Myocyte (in vitro differentiated cells): ENCODE measurements at regions not wholly inside any gene's neighbourhood (a gene's known extent, or its start where the extent isn't known, plus 50 kb on each side); places are given as distances from the start of the nearest gene placed in this dataset.

Experiments used
- DNase-seq: peaks from one replicate; pipeline ENCODE4 v3.0.0-alpha.2; 2012; ENCODE audit warnings: low read depth

DNA sequence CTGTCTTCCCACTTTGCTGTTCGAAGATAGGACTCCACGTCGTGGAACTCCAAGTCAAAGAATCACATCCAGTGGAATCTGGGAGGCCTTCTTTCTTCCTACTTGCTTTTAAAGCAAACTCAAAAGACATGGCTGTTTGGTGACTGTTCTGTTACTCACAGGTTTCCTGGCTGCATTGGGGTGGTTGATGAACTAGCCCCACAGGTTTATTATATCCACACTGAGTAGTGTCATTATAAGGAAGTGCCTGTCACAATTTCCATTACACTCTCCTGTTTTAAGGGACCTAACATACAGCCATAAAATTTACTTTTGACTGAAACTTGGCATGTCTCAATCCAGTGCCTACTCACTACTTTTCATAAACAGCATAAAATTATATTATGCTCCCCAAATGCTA is 287.3 kb upstream of the SP4 start:
- no peak for DNase-seq

DNA sequence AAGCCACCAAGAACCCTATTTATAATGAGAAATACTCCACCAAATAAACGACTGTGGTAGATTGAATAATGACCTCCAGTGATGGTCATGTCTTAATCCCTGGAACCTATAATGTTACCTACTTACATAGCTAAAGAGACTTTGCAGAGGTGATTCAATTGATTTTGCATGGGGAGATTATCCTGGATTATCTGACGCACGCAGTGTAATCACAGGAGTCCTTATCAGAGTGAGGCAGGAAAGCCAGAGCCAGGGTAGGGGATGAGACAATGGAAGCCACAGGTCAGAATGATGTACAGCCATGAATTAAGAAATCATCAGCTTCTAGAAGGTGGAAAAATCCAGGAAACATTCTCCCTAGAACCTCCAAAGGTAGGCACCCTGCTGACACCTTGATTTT is 286.4 kb upstream of the SP4 start:
- no peak for DNase-seq

DNA sequence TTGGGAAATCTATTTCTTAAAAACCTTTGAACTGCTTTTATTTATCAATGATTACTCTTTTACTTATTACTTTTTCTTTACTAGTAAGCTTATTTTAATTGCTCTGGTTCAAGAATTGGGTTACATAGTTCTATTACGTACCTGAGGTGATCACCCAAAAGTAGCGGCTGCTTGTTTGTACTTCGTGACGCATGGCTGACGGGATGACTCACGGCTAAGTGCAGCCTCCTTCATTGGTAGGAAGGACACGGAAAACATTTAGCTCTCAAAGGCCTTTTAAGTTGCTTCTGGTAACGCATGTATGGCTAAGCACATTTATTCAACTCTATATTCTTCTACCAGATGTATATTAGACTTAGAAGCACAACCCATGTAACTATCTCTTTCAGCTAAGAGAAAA is 285.8 kb upstream of the SP4 start:
- no peak for DNase-seq

DNA sequence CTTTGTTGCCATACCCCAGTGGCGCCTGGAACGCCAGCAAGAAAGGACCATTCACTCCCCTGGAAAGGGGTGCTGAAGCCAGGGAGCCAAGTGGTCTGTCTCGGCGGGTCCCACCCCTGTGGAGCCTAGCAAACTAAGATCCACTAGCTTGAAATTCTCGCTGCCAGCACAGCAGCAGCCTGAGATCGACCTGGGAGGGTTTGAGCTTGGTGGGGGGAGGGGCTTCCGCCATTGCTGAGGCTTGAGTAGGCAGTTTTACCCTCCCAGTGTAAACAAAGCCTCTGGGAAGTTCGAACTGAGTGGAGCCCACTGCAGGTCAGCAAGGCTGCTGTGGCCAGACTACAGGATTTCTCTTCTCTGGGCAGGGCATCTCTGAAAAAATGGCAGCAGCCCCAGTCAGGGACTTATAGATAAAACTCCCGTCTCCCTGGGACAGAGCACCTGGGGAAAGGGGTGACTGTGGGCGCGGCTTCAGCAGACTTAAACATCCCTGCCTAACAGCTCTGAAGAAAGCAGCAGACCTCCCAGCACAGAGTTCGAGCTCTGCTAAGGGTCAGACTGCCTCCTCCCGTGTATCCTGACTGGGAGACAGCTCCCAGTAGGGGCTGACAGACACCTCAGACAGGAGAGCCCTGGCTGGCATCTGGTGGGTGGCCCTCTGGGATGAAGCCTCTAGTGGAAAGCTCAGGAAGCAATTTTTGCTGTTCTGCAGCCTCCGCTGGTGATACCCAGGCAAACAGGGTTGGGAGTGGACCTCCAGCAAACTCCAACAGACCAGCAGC is 281.1 kb upstream of the SP4 start:
- DNase-seq = no peak

DNA sequence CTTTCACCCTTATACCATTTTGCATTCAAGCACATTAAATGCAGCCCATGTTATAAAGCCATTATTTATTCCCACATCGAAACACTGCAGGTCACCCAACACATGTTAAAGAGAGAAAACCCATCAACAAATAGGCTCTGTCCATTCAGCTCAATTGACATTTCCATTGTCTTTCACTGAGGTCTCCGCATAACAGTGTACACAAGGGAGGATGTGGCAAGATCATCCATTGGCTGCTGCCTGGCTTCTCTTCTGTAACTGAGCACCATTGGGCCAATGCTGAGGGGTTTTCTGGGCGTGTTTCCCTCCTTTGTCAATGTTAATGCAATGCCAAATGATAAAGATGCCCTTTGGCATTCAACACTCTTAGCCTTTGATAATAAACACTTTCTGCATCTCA is 278.1 kb upstream of the SP4 start:
- DNase-seq = no peak

DNA sequence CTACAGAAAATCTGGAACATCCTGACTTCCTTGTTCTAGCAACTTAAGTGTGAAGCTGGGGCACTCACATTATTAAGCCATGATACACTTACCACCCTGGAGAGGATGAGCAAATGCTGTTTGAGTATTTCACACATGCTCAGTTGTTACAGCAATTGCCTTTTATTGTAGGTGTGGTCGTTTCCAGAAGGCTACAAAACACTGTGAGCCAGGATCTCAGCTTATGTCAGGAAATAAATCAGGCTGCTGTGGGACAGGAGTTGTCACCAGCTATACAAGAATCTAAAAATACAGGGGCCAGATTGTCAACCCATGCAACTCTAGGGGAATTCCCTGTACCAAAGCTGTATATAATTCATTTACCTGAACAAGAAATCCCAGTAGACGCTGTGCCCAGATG is 273.3 kb upstream of the SP4 start:
- DNase-seq = no peak

DNA sequence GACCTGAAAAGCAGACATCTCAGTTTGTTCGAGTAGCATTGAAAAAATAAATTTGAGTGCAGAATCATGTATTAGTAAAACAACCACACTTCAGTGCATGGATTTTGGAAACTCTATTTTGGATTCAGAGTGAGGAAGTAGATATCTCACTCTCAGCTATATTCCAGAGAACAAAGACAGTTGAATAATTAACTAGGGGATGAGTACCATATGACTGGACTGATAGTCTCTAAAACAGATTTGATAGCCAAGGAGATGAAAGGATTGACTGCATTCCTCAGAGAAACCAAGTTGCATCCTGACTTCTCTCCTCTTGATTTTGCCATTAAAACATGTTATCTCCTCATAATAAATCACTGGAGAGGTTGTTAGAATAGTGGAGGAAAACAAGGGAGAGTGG is 268.4 kb upstream of the SP4 start:
- no peak for DNase-seq

DNA sequence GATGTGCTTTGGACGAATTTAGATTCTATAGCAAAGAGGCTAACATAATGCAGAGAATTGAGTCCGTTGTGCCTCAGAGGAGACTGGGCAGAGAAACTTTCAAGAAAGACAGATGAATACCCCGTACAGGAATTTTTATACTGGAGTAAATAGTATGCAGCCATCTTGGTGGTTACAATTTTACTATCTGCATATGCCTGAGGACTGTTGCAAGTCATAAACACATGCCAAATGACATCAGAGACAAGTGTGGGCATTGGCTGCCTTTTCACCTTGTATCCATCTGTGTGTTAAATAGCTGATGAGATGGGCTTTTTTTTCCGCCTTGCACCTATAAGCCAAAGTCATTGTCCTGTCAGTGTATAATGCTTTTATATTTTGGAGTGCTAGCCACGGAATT is 267.5 kb upstream of the SP4 start:
- DNase-seq = no peak

DNA sequence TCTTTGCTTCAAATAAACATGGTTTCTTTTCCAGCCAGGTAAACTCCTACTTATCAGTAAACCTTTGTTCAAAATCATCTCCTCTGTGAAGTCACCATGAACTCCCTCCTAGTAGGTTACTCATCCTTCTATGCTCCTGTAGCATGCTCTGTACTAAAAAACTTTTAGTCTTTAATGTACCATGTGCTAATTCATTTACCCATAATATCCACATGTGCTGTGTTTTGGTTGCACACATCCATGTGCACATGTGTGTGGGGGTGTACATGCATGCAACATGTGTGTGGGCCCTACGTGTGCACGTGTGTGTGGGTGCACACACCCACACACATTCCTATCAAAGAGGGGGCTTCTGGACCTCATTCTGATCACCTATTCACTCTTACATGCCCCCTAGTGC is 259.9 kb upstream of the SP4 start:
- no peak for DNase-seq

DNA sequence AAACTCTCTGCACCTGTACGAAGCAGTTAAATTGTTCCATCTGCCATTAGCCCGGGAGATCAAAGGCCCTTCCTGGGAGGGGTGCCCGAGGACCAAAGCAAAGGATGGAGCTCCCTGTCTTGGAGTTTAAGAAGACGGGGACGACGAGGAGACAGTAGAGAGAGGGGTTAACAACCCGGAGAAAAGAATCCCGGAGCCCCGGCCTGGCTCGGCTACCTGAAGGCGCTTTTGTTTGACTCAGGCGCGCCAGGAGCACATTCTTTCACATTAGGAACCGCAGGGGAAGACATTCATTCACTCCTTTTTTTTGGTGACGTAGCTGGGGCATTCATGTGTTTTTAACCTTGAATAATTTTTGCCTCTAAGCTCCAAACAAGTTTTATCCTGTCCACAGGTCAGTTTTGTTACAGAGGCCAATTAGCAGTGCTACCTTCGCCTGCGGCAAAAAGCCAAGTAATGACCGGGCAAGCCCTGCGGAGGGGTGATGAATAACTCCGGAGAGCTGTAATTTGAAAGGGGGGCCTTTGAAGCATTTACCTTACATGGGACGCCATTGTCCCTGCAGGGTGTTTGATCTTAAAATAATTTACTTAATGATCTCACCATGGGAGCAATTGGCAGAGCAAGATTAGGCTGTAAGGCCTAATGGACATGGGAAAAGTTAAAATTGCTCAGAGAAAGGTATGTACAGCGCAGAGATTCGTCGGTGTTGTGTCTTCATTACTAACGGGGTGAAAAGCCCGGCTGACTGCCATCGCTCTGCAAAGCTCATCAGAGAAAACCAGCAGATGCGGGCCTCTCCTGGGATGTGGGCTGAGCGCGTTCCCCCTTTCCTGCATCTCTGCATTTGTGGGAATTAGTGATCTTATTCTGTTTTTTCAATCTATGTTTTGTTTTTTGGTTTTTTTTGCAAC is 258.0 kb upstream of the SP4 start:
- no peak for DNase-seq

DNA sequence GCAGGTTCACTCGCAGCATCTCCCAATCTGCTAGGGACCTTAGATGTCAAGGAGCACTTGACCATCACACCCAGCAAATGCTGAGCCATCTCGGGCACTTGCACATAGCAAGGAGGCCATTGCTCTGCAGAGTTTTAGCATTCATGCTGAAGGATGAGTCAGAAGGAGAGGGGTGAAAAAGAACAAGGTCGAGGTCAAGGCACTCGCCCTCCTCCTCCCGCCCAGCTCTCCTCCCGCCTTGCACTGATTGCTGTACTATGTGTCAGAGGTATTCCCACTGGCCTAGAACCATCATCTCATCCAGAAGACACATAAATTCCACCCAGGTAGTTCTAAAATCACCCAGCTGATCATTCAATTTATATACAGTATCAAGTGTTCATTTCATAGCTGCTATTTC is 255.1 kb upstream of the SP4 start:
- no peak for DNase-seq

DNA sequence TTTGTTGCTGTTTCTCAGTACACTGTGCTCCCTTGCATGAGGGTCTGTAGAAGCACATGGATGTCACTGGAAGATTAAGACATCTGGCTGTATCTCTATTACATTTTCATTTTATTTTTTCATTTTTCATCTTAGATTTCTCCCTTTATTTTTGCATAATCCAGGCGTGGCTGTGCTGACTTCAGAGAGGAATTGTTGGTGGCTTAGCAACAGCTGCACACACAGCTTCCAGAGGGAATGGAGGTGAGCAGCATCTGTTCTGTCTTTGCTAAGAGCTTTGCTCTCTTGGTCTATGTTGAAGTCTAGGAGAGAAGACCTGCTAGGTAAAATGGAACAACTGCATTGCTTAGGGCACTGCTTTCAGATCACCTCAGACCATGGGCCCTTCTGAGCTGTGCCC is 254.4 kb upstream of the SP4 start:
- DNase-seq = no peak

DNA sequence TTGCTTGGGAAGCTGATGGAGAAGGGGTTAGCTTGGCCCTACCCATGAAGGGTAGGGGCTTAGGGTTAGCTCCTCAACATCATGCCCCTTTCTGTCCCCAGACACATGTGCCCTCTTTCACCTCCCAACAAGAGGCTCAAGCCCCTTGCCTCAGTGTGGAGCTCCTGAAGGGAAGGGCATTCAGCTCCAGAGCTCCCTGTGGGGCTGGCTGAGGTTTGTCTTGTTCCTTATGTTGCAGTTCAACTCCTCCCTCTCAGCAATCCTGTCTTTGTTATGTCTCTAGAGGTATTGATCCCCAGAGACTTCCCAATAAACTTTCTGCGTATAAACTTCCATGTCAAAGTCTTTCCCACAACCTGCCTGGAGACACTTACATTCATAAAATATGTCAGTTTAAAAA is 252.2 kb upstream of the SP4 start:
- no peak for DNase-seq

DNA sequence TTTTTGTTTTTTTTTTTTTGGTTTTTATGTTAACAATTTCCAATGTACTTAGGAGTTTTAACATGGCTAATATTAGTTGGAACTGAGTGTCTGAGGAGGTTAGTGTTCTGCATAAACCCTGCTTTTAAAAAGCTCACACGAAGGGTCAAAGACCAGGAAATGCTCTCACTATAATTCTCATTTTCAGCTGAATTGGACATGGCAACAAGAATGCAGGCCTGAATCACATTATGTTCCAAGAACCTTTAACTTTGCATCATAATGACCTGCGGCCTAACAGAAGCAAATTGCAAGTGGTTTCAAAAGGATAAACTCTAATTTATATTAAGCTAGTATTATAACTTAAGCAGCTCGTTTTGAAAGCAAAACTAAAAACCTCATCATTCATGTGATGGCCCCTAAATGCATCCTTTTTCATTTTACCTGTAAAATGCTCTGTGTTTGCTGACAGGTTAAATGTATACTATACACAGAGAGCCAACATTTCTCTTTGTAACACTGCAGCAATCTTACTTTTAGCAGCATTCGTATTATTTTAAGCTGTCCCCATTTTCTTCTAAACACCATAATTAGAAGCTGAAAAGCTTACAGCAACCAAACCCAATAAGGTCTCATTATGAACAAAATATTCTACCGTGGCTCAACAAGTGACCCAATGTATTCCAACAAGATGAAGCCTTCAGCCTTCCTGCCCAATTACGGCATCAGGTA is 242.8 kb upstream of the SP4 start:
- no peak for DNase-seq

DNA sequence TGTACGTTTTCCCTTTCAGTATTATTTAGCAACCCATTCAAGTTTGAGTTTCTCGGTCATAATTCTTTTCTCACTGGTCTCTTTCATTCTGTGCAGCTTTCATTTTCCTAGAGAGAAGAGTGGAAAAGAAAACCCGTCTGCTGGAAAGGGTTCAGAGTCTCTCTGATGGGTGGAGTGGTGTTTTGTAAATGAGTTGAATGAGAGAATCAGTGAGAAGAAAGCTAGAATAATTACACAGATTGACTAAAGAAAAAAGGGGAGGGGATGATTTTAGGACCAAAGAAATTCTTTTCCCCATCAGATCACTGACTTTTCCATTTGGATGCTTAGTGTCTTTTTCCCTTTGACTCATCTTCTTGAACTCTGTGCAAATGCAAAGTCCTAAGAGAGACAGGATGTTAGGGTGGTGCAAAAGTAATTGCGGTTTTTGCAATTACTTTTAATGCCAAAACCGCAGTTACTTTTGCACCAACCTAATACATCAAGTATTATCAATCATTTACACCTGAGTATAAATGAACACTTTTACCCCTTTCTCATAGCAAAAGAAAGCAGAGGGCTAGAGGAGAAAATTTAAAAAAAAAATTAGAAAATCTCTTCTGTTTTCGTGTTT is 242.1 kb upstream of the SP4 start:
- DNase-seq = no peak

DNA sequence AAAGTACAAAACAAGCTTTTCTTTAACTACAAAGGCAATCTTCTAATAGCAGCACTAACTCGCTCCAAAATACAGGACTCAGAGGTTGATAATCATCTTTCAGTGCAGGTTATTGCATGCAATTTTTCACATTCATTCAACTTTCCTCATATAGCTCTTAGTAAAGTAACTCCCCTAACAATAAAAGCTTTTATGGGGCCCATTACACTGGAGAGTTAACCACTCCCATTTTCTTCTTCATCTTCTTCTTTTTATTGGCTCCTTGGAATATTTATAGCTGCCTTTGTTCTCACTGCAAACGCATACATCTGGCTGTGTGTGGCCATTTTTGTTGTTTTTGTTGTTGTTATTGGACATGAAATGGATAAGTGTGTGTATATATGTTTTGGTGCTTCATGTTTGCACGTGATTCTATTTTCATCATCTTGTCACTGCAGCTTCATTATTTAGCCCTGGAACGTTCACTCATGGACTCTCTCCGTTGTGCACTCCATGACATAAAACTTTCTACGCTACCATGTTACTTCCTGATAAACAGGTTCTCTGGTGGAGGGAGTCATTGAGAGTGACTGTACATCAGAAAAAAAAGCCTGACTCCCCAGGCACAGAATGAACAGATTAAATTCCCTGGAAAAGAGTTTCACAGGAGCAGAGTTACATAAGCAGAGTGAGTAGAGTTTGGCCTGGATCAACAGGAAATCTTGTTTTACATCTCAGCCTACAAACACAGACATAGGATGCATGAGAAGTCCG is 236.4 kb upstream of the SP4 start:
- DNase-seq = no peak

DNA sequence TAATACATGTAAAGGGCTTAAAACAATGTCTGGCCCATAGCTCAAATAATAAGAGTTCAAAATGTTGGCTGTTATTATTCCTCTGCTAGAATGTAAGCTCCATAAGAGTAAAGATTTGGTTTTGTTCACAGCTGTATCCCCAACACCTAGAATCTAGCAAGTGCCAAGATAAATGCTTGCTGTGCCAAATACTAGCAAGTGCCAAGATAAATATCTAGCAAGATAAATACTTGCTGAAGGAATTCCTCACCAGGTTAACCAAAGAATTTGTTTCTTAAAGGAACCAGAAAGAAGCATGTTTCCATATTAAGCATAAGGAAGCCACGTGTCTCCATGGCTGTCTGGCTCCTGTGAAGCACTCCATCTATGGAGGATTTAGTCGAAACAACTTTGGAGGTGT is 235.2 kb upstream of the SP4 start:
- no peak for DNase-seq

DNA sequence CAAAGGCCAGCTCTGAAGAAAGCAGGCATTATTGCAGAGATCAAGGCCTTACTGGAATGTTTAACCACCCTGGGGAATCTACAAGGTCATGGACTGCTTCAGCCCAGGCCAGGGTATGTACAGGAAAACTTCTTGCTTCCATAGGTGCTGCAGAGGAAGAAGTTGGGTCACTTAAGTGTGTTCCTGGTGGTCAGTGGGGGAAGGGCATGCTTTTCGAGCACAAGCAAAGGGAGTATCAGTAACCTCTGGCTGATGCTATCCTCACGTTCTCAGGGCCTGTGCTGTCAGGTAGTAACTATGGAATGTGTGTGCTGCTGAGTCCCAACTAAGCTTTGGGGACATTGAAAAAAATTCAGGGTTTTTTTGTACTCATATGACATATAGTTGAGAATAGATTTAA is 234.0 kb upstream of the SP4 start:
- no peak for DNase-seq

DNA sequence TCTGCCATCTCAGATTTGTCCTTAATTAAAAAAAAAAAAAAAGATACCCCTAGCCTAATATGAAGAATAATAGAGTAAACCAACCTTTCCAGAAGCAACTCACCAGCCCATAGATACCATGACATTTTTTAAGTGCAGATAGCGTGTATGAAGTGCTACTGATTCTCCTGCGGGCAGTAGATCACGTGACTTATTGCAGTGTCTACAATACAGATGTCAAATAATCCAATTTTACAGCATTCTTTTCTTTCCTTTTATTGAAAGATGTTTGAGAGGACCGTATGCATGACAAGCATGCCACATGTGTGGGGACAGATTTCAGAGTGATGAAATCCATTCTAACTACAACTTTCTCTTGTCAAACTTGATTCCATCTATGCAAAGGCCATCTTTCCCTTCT is 232.9 kb upstream of the SP4 start:
- DNase-seq = no peak

DNA sequence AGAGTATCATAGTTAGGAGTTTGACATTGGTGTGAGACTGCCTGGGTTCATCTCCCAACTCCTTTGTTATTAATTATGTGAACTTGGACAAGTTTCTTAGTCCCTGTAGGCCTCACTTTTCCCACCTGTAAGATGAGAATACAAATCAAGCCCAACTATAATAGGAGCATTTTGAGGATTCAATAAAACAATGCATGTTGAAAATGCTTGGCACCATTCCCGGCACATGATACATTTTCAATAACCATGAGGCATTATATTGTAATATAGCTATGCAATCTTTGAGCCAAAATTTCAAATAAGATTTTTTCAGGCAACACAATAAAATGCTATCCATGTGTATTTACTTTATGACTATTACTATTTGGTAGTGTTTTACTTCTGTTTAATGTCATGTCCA is 229.0 kb upstream of the SP4 start:
- no peak for DNase-seq

DNA sequence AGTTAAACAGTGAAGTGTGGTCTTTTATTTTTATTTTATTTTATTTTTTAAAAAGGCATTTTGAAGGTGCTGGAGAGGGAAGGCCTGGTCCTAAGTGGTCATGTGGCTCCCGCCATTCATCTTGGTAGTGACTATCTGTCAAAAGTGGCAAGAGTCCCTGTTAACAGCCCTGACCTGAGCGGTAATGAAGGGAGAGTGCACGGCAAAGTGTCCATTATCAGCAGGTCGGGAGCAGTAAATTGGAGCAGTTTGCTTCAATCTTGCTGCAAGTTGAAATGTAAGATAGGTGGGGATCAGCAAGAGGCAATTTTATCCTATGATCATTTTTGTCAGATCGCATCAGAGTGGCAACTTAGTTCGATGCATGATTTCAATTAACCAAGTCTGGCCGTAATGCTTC is 227.4 kb upstream of the SP4 start:
- DNase-seq = no peak
